CD4-positive, alpha-beta T cell treated with Interleukin-15 for 4 hours (primary cell): ENCODE measurements at regions not wholly inside any gene's neighbourhood (a gene's known extent, or its start where the extent isn't known, plus 50 kb on each side); places are given as distances from the start of the nearest gene placed in this dataset.
"Not testable (repeated sequence)": the region's sequence is repeated elsewhere in the genome, so short reads cannot be mapped to it uniquely, and the experiment has no call there.

Source experiments
- DNase-seq: peaks from one replicate; pipeline ENCODE4 v3.0.0-alpha.2; 2020; ENCODE audit warnings: low spot score

GRCh38 chr1:149278156-149278555 lies 174.8 kb upstream of the NBPF9 start:
- not testable (repeated sequence) for DNase-seq

- DNase-seq = not testable (repeated sequence)
Observed at GRCh38 chr1:149279015-149279414, 175.7 kb upstream of the NBPF9 start.

GRCh38 chr1:149279512-149279911 lies 176.2 kb upstream of the NBPF9 start:
- DNase-seq = not testable (repeated sequence)

GRCh38 chr1:149284773-149285172 lies 181.4 kb upstream of the NBPF9 start:
- not testable (repeated sequence) for DNase-seq

- DNase-seq = not testable (repeated sequence)
Observed at GRCh38 chr1:149285205-149285604, 181.9 kb upstream of the NBPF9 start.

- peak; percentile 30 for DNase-seq
Observed at GRCh38 chr1:149285638-149286037, 182.3 kb upstream of the NBPF9 start.

- DNase-seq = not testable (repeated sequence)
Observed at GRCh38 chr1:149288580-149288979, 185.2 kb upstream of the NBPF9 start.

GRCh38 chr1:149300478-149301218 lies 174.2 kb upstream of the NBPF19 start:
- not testable (repeated sequence) for DNase-seq

GRCh38 chr1:149301282-149301681 lies 173.6 kb upstream of the NBPF19 start:
- DNase-seq = not testable (repeated sequence)

- DNase-seq = not testable (repeated sequence)
Observed at GRCh38 chr1:149304796-149305195, 170.0 kb upstream of the NBPF19 start.

- DNase-seq = not testable (repeated sequence)
Observed at GRCh38 chr1:149307640-149308039, 167.2 kb upstream of the NBPF19 start.

- DNase-seq = not testable (repeated sequence)
Observed at GRCh38 chr1:149314921-149315320, 159.9 kb upstream of the NBPF19 start.

- not testable (repeated sequence) for DNase-seq
Observed at GRCh38 chr1:149320971-149321731, 153.7 kb upstream of the NBPF19 start.

- not testable (repeated sequence) for DNase-seq
Observed at GRCh38 chr1:149321732-149322016, 153.2 kb upstream of the NBPF19 start.

GRCh38 chr1:149330081-149330335 lies 144.8 kb upstream of the NBPF19 start:
- DNase-seq = not testable (repeated sequence)

- DNase-seq = not testable (repeated sequence)
Observed at GRCh38 chr1:149336082-149336481, 138.8 kb upstream of the NBPF19 start.

- not testable (repeated sequence) for DNase-seq
Observed at GRCh38 chr1:149338221-149338691, 136.6 kb upstream of the NBPF19 start.

GRCh38 chr1:149338698-149339097 lies 136.1 kb upstream of the NBPF19 start:
- not testable (repeated sequence) for DNase-seq

- DNase-seq = not testable (repeated sequence)
Observed at GRCh38 chr1:149349448-149349847, 125.4 kb upstream of the NBPF19 start.

- not testable (repeated sequence) for DNase-seq
Observed at GRCh38 chr1:149352205-149352604, 122.6 kb upstream of the NBPF19 start.

GRCh38 chr1:149354579-149354978 lies 120.3 kb upstream of the NBPF19 start:
- not testable (repeated sequence) for DNase-seq

- DNase-seq = not testable (repeated sequence)
Observed at GRCh38 chr1:149355748-149356147, 119.1 kb upstream of the NBPF19 start.

GRCh38 chr1:149356152-149356551 lies 118.7 kb upstream of the NBPF19 start:
- DNase-seq = not testable (repeated sequence)
